Activated CD8-positive, alpha-beta memory T cell treated with anti-CD3 and anti-CD28 coated beads, Interleukin-2, amount 50 U/mL, for 48 hours (primary cell): ENCODE measurements at regions not wholly inside any gene's neighbourhood (a gene's known extent, or its start where the extent isn't known, plus 50 kb on each side); places are given as distances from the start of the nearest gene placed in this dataset.

ENCODE experiments used
- DNase-seq: peaks from one replicate; pipeline ENCODE4 v3.0.0-alpha.2; 2020

GRCh38 chr2:147396890-147397289 lies 447.9 kb upstream of the ACVR2A start:
- DNase-seq: no peak

- DNase-seq: no peak
These were observed 450.5 kb upstream of the ACVR2A start for GRCh38 chr2:147394179-147394790.

GRCh38 chr2:147392180-147392579 lies 452.6 kb upstream of the ACVR2A start:
- no peak for DNase-seq

GRCh38 chr2:147390475-147390874 lies 454.4 kb upstream of the ACVR2A start:
- no peak for DNase-seq

GRCh38 chr2:147389218-147389617 lies 455.6 kb upstream of the ACVR2A start:
- DNase-seq: no peak

- DNase-seq: no peak
These were observed 456.6 kb upstream of the ACVR2A start for GRCh38 chr2:147388217-147388616.

GRCh38 chr2:147386284-147386683 lies 458.5 kb upstream of the ACVR2A start:
- no peak for DNase-seq

- DNase-seq: no peak
These were observed 459.2 kb upstream of the ACVR2A start for GRCh38 chr2:147385600-147385999.

GRCh38 chr2:147384659-147385058 lies 460.2 kb upstream of the ACVR2A start:
- no peak for DNase-seq

GRCh38 chr2:147382322-147382948 lies 462.4 kb upstream of the ACVR2A start:
- DNase-seq: no peak

- no peak for DNase-seq
These were observed 466.4 kb upstream of the ACVR2A start for GRCh38 chr2:147378403-147378802.

GRCh38 chr2:147375073-147375472 lies 469.8 kb upstream of the ACVR2A start:
- no peak for DNase-seq

GRCh38 chr2:147374423-147374811 lies 470.4 kb upstream of the ACVR2A start:
- no peak for DNase-seq

GRCh38 chr2:147373800-147374422 lies 470.9 kb upstream of the ACVR2A start:
- DNase-seq: no peak

- DNase-seq: no peak
These were observed 476.5 kb upstream of the ACVR2A start for GRCh38 chr2:147368306-147368705.

GRCh38 chr2:147366279-147366678 lies 478.6 kb upstream of the ACVR2A start:
- no peak for DNase-seq

- DNase-seq: no peak
These were observed 479.2 kb upstream of the ACVR2A start for GRCh38 chr2:147365622-147366021.

GRCh38 chr2:147364597-147364996 lies 480.2 kb upstream of the ACVR2A start:
- no peak for DNase-seq

- DNase-seq: no peak
These were observed 481.6 kb upstream of the ACVR2A start for GRCh38 chr2:147363181-147363580.

- no peak for DNase-seq
These were observed 486.5 kb upstream of the ACVR2A start for GRCh38 chr2:147358375-147358774.

GRCh38 chr2:147356157-147356556 lies 488.7 kb upstream of the ACVR2A start:
- DNase-seq: no peak

- DNase-seq: no peak
These were observed 489.1 kb upstream of the ACVR2A start for GRCh38 chr2:147355706-147356105.

- DNase-seq: no peak
These were observed 491.8 kb upstream of the ACVR2A start for GRCh38 chr2:147353072-147353381.

- DNase-seq: no peak
These were observed 492.4 kb upstream of the ACVR2A start for GRCh38 chr2:147352264-147353071.
